ENCODE measurements at regions not wholly inside any gene's neighbourhood (a gene's known extent, or its start where the extent isn't known, plus 50 kb on each side); places are given as distances from the start of the nearest gene placed in this dataset.

DNA sequence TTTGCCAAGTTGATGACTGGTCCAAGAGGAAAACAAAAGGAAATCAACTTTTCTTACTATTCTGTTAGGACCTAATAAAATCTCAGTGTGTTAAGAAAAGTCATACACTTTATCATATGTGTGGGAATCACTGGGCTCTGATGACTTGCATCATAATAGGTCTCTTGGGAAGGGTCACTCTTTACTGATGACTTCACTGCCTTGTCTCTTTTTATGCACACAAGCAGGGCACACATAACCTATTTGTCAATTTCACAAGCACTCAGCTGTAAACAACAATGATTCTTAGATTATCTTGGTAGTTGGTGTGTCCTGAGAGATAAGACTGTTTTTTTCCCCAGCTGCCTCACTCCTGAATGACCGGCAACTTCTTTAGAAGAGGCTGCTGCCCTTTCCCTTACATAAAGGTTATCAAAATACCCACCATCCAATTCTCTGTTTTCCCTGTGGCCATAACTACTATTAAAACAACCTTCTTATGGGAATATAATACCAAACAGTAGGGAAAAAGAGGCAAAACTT lies 50.9 kb upstream of the INSM2 start:
- Histone ChIP-seq H3K27me3 (ENCODE audit: control insufficient read depth in 1 of 2, insufficient read depth in 2 of 2, low read length in 2 of 2) (no peaks in the 10 kb centered on the region; a peak in 1 of 5 replicates), H3K4me1 (ENCODE audit: insufficient read depth, low read length) (no peaks in the 10 kb centered on the region), H3K4me3 (replicated peaks in 1 of 3; ENCODE audit: insufficient read depth in 1 of 3, low read depth in 2 of 3, low read length in 3 of 3) (no peak overlapping the region), H3K9ac (ENCODE audit: insufficient read depth, low read depth, low read length) (no peak overlapping the region), H2AFZ (ENCODE audit: low read length) (no peak overlapping the region), H3K9me3 (ENCODE audit: low read length) (no peaks in the 10 kb centered on the region), H3K27ac (ENCODE audit: extremely low read length, insufficient read depth, low read length) (no peak overlapping the region), H4K20me1 (ENCODE audit: insufficient read depth, low read length) (no peaks in the 10 kb centered on the region), H3K79me2 (ENCODE audit: insufficient read depth, low read length) (no peaks in the 10 kb centered on the region), H3K36me3 (replicated peaks in 1 of 2; ENCODE audit: control insufficient read depth in 1 of 2, insufficient read depth in 2 of 2, low read length in 2 of 2) (no peaks in the 10 kb centered on the region), H3K4me2 (ENCODE audit: low read depth, low read length) (no peak overlapping the region)
- no peak for DNase-seq (ENCODE audit: low spot score)
- CTCF ChIA-PET (ENCODE audit: low intra/inter-chr PET ratio, low total read pairs) = no interaction called here
- WGBS (ENCODE audit: low lambda C conversion rate) = 1% methylated on average over 1 of the region's 1 CpG
- in situ Hi-C loops (cut with HindIII; ENCODE audit: extremely low pct_ligation_motif_present, low pct_unique_long_range_greater_than_20kb) (no loop called here), intact Hi-C loops (cut with micrococcal nuclease; ENCODE audit: unreplicated experiment) (no loop called here)
- FAIRE-seq = no peak
- ATAC-seq = no peak
- POLR2A ChIA-PET = no interaction called here
- no TSS peak for BruUV-seq (replicated peaks)
- TF ChIP-seq SRSF4 (IDR thresholded peaks at IDR 0.05; ENCODE audit: low read depth, low read length, poor library complexity, severe bottlenecking) (no peak), FOXK1 (CRISPR knock-in tag; IDR thresholded peaks at IDR 0.05; ENCODE audit: borderline replicate concordance, low read depth) (no peak), NFATC3 (CRISPR knock-in tag; IDR thresholded peaks at IDR 0.05) (no peak), GPN1 (CRISPR knock-in tag; IDR thresholded peaks at IDR 0.05; ENCODE audit: borderline replicate concordance) (no peak)
- TF ChIP-seq, protein P1, sequence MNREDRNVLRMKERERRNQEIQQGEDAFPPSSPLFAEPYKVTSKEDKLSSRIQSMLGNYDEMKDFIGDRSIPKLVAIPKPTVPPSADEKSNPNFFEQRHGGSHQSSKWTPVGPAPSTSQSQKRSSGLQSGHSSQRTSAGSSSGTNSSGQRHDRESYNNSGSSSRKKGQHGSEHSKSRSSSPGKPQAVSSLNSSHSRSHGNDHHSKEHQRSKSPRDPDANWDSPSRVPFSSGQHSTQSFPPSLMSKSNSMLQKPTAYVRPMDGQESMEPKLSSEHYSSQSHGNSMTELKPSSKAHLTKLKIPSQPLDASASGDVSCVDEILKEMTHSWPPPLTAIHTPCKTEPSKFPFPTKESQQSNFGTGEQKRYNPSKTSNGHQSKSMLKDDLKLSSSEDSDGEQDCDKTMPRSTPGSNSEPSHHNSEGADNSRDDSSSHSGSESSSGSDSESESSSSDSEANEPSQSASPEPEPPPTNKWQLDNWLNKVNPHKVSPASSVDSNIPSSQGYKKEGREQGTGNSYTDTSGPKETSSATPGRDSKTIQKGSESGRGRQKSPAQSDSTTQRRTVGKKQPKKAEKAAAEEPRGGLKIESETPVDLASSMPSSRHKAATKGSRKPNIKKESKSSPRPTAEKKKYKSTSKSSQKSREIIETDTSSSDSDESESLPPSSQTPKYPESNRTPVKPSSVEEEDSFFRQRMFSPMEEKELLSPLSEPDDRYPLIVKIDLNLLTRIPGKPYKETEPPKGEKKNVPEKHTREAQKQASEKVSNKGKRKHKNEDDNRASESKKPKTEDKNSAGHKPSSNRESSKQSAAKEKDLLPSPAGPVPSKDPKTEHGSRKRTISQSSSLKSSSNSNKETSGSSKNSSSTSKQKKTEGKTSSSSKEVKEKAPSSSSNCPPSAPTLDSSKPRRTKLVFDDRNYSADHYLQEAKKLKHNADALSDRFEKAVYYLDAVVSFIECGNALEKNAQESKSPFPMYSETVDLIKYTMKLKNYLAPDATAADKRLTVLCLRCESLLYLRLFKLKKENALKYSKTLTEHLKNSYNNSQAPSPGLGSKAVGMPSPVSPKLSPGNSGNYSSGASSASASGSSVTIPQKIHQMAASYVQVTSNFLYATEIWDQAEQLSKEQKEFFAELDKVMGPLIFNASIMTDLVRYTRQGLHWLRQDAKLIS (CRISPR knock-in tag; IDR thresholded peaks at IDR 0.05) = no peak
- TF ChIP-seq, protein P2, sequence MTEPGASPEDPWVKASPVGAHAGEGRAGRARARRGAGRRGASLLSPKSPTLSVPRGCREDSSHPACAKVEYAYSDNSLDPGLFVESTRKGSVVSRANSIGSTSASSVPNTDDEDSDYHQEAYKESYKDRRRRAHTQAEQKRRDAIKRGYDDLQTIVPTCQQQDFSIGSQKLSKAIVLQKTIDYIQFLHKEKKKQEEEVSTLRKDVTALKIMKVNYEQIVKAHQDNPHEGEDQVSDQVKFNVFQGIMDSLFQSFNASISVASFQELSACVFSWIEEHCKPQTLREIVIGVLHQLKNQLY (CRISPR knock-in tag; IDR thresholded peaks at IDR 0.05) = no peak
- TF ChIP-seq, protein P3, sequence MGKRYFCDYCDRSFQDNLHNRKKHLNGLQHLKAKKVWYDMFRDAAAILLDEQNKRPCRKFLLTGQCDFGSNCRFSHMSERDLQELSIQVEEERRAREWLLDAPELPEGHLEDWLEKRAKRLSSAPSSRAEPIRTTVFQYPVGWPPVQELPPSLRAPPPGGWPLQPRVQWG (CRISPR knock-in tag; IDR thresholded peaks at IDR 0.05; ENCODE audit: borderline replicate concordance, low read depth) = no peak
- TF ChIP-seq, protein P4, sequence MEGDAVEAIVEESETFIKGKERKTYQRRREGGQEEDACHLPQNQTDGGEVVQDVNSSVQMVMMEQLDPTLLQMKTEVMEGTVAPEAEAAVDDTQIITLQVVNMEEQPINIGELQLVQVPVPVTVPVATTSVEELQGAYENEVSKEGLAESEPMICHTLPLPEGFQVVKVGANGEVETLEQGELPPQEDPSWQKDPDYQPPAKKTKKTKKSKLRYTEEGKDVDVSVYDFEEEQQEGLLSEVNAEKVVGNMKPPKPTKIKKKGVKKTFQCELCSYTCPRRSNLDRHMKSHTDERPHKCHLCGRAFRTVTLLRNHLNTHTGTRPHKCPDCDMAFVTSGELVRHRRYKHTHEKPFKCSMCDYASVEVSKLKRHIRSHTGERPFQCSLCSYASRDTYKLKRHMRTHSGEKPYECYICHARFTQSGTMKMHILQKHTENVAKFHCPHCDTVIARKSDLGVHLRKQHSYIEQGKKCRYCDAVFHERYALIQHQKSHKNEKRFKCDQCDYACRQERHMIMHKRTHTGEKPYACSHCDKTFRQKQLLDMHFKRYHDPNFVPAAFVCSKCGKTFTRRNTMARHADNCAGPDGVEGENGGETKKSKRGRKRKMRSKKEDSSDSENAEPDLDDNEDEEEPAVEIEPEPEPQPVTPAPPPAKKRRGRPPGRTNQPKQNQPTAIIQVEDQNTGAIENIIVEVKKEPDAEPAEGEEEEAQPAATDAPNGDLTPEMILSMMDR (CRISPR knock-in tag; IDR thresholded peaks at IDR 0.05) = no peak
- TF ChIP-seq, protein P5, sequence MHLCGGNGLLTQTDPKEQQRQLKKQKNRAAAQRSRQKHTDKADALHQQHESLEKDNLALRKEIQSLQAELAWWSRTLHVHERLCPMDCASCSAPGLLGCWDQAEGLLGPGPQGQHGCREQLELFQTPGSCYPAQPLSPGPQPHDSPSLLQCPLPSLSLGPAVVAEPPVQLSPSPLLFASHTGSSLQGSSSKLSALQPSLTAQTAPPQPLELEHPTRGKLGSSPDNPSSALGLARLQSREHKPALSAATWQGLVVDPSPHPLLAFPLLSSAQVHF (CRISPR knock-in tag; IDR thresholded peaks at IDR 0.05) = no peak
